HL-60/S4 treated with retinoic acid at 250 ng/mL for 4 days and 3 days (cell line): ENCODE measurements at regions not wholly inside any gene's neighbourhood (a gene's known extent, or its start where the extent isn't known, plus 50 kb on each side); places are given as distances from the start of the nearest gene placed in this dataset.

Source experiments
- in situ Hi-C: fragments of 300-500 bp; cut with MboI; formaldehyde crosslinking; loops from 2 replicates; pipeline ENCODE4 v1.7.0; 2022; ENCODE audit warnings: low sequenced_read_pairs

GRCh38 chr13:40233731-40234195, 432.7 kb downstream of the FOXO1 start:
- in situ Hi-C loops, result no loop called here

GRCh38 chr13:40235160-40235796, 431.2 kb downstream of the FOXO1 start:
- in situ Hi-C loops, result no loop called here

- in situ Hi-C loops, result no loop called here
Measured at GRCh38 chr13:40236566-40237168, 429.8 kb downstream of the FOXO1 start.

GRCh38 chr13:40238761-40239160, 427.7 kb downstream of the FOXO1 start:
- in situ Hi-C loops, result no loop called here

GRCh38 chr13:40240293-40240692, 426.1 kb downstream of the FOXO1 start:
- in situ Hi-C loops, result no loop called here

- in situ Hi-C loops, result no loop called here
Measured at GRCh38 chr13:40241125-40241798, 425.2 kb downstream of the FOXO1 start.

- in situ Hi-C loops, result no loop called here
Measured at GRCh38 chr13:40243047-40243446, 423.4 kb downstream of the FOXO1 start.

GRCh38 chr13:40243982-40244381, 422.5 kb downstream of the FOXO1 start:
- in situ Hi-C loops, result no loop called here

- in situ Hi-C loops, result no loop called here
Measured at GRCh38 chr13:40245567-40245966, 420.9 kb downstream of the FOXO1 start.

GRCh38 chr13:40247845-40248244, 418.6 kb downstream of the FOXO1 start:
- in situ Hi-C loops, result no loop called here

GRCh38 chr13:40251343-40252032, 415.0 kb downstream of the FOXO1 start:
- in situ Hi-C loops, result no loop called here

GRCh38 chr13:40252241-40252640, 414.2 kb downstream of the FOXO1 start:
- in situ Hi-C loops, result no loop called here

- in situ Hi-C loops, result no loop called here
Measured at GRCh38 chr13:40252676-40253075, 413.8 kb downstream of the FOXO1 start.

GRCh38 chr13:40254394-40254793, 412.0 kb downstream of the FOXO1 start:
- in situ Hi-C loops, result no loop called here

- in situ Hi-C loops, result no loop called here
Measured at GRCh38 chr13:40255551-40255950, 410.9 kb downstream of the FOXO1 start.

- in situ Hi-C loops, result no loop called here
Measured at GRCh38 chr13:40259899-40260298, 406.5 kb downstream of the FOXO1 start.

- in situ Hi-C loops, result no loop called here
Measured at GRCh38 chr13:40261336-40261735, 405.1 kb downstream of the FOXO1 start.

GRCh38 chr13:40261947-40262346, 404.5 kb downstream of the FOXO1 start:
- in situ Hi-C loops, result no loop called here

GRCh38 chr13:40269086-40269485, 397.4 kb downstream of the FOXO1 start:
- in situ Hi-C loops, result no loop called here

- in situ Hi-C loops, result no loop called here
Measured at GRCh38 chr13:40270726-40271125, 395.7 kb downstream of the FOXO1 start.

- in situ Hi-C loops, result no loop called here
Measured at GRCh38 chr13:40271271-40271885, 395.1 kb downstream of the FOXO1 start.
